ENCODE measurements at regions not wholly inside any gene's neighbourhood (a gene's known extent, or its start where the extent isn't known, plus 50 kb on each side); places are given as distances from the start of the nearest gene placed in this dataset.

GRCh38 chr4:123345935-123346300 is 50.7 kb upstream of the SPRY1 start (continued):
- TF ChIP-seq FOS (IDR thresholded peaks at IDR 0.05; ENCODE audit: borderline replicate concordance, extremely low read depth, insufficient read length) (no peak), IKZF1 (conservative IDR thresholded peaks at IDR 0.05) (no peak), SREBF1 (IDR thresholded peaks at IDR 0.05; ENCODE audit: low read length) (no peak), NR2C1 (IDR thresholded peaks at IDR 0.05) (no peak), EZH2 (IDR thresholded peaks at IDR 0.05; ENCODE audit: borderline replicate concordance, control insufficient read depth, low read depth, low read length) (no peak), CBFB (IDR thresholded peaks at IDR 0.05; ENCODE audit: low read depth) (no peak), RAD51 (IDR thresholded peaks at IDR 0.05) (no peak)

GRCh38 chr4:123346330-123346940 is 50.2 kb upstream of the SPRY1 start:
- SMC1A ChIA-PET (ENCODE audit: uncharacterized antibody, unreplicated experiment): interaction anchor here (1.0 kb wide), 1 partner anchor 21 kb away, joined by 3 read pairs; no protein-coding TSS in a partner anchor
- BruUV-seq (replicated peaks): no TSS peak
- Histone ChIP-seq H3K4me2 (ENCODE audit: control insufficient read depth, insufficient read depth) (no peak overlapping the region), H2AFZ (ENCODE audit: control insufficient read depth, low read depth, low read length) (no peak overlapping the region), H3K4me1 (ENCODE audit: control insufficient read depth, insufficient read depth, low read length) (no peaks in the 10 kb centered on the region), H3K79me2 (ENCODE audit: control insufficient read depth, insufficient read depth, low read length) (no peaks in the 10 kb centered on the region), H3K36me3 (ENCODE audit: control insufficient read depth in 2 of 2, insufficient read depth in 2 of 2, low read length in 1 of 2) (no peaks in the 10 kb centered on the region), H3K27ac (ENCODE audit: control insufficient read depth, insufficient read depth) (no peak overlapping the region), H3K9ac (ENCODE audit: control insufficient read depth, insufficient read depth, low read length) (no peak overlapping the region), H3K27me3 (replicated peaks in 1 of 2; ENCODE audit: control insufficient read depth in 2 of 2, insufficient read depth in 2 of 2, low read length in 1 of 2) (no peaks in the 10 kb centered on the region; a peak in 2 of 4 replicates), H3K4me3 (no peak overlapping the region), H3K9me3 (replicated peaks; ENCODE audit: control insufficient read depth, insufficient read depth, low read length) (no peaks in the 10 kb centered on the region), H4K20me1 (ENCODE audit: control insufficient read depth, insufficient read depth) (no peaks in the 10 kb centered on the region)
- RAD21 ChIA-PET (ENCODE audit: unreplicated experiment): interaction anchor here (0.6 kb wide), 1 partner anchor 79 kb away, joined by 4 read pairs; no protein-coding TSS in a partner anchor
- DNase-seq (ENCODE audit: low read depth, low spot score) (no peak), FAIRE-seq (no peak), ATAC-seq (no peak)
- CTCF ChIA-PET: interaction anchor here (1.7 kb wide), 1 partner anchor 218 kb away, joined by 3 read pairs; no protein-coding TSS in a partner anchor
- 50% methylated on average over 7 of the region's 7 CpGs for WGBS (ENCODE audit: insufficient coverage, insufficient replicate concordance, low lambda C conversion rate, missing lambda C conversion rate)
- intact Hi-C loops (cut with micrococcal nuclease; ENCODE audit: unreplicated experiment): no loop called here
- POLR2A ChIA-PET: no interaction called here
- in situ Hi-C loops (cut with MboI): no loop called here
- TF ChIP-seq MYB (IDR thresholded peaks at IDR 0.05; ENCODE audit: borderline replicate concordance, low read depth, low read length) (no peak), NFYB (IDR thresholded peaks at IDR 0.05; ENCODE audit: insufficient read depth, low read depth, low read length) (no peak), CREB1 (IDR thresholded peaks at IDR 0.05; ENCODE audit: low read depth) (no peak), ASH2L (IDR thresholded peaks at IDR 0.05; ENCODE audit: borderline replicate concordance, low read depth) (no peak), PBX3 (IDR thresholded peaks at IDR 0.05; ENCODE audit: insufficient replicate concordance, low read depth, low read length) (no peak), IRF4 (IDR thresholded peaks at IDR 0.05; ENCODE audit: low read depth, low read length) (no peak), IKZF1 (conservative IDR thresholded peaks at IDR 0.05) (no peak), SUPT20H (IDR thresholded peaks at IDR 0.05; ENCODE audit: borderline replicate concordance, control insufficient read depth, low read depth, low read length) (no peak), TARDBP (IDR thresholded peaks at IDR 0.05; ENCODE audit: borderline replicate concordance) (no peak), ZNF592 (IDR thresholded peaks at IDR 0.05) (no peak)
